ENCODE measurements at regions not wholly inside any gene's neighbourhood (a gene's known extent, or its start where the extent isn't known, plus 50 kb on each side); places are given as distances from the start of the nearest gene placed in this dataset.

GRCh38 chr1:217105437-217105836 lies 382.2 kb upstream of the ESRRG start:
- no peaks in the 10 kb centered on the region for H3K4me1 ChIP-seq (ENCODE audit: low read length)
- no peak overlapping the region for H2AFZ ChIP-seq (ENCODE audit: low read depth, low read length)
- H3K9me3 ChIP-seq (ENCODE audit: insufficient read depth, low read length), result no peaks in the 10 kb centered on the region
- no peak overlapping the region for H3K4me2 ChIP-seq (ENCODE audit: low read length)
- no peak overlapping the region for H3K27ac ChIP-seq (ENCODE audit: low read length)
- no peak overlapping the region for H3K4me3 ChIP-seq (ENCODE audit: low read length)
- no peak overlapping the region for H3K9ac ChIP-seq (ENCODE audit: low read length)
- no peaks in the 10 kb centered on the region for H3K36me3 ChIP-seq (replicated peaks; ENCODE audit: low read depth, low read length)
- no peaks in the 10 kb centered on the region for H3K79me2 ChIP-seq (ENCODE audit: low read length)
- TF ChIP-seq EZH2phosphoT487 (IDR thresholded peaks at IDR 0.05; ENCODE audit: low read depth) (no peak), CTCF (IDR thresholded peaks at IDR 0.05; ENCODE audit: low read depth, low read length) (no peak)
- no peaks in the 10 kb centered on the region for H4K20me1 ChIP-seq (ENCODE audit: insufficient read depth, low read length)
- H3K27me3 ChIP-seq (ENCODE audit: low read depth, low read length), result no peaks in the 10 kb centered on the region

GRCh38 chr1:217097819-217098218 lies 374.6 kb upstream of the ESRRG start:
- Histone ChIP-seq H3K4me1 (ENCODE audit: low read length) (no peaks in the 10 kb centered on the region), H3K36me3 (replicated peaks; ENCODE audit: low read depth, low read length) (no peaks in the 10 kb centered on the region)
- no peak for TF ChIP-seq EZH2phosphoT487 (IDR thresholded peaks at IDR 0.05; ENCODE audit: low read depth)
- no peak for TF ChIP-seq CTCF (IDR thresholded peaks at IDR 0.05; ENCODE audit: low read depth, low read length)

GRCh38 chr1:217096200-217096599 lies 373.0 kb upstream of the ESRRG start:
- Histone ChIP-seq H2AFZ (ENCODE audit: low read depth, low read length) (no peak overlapping the region), H4K20me1 (ENCODE audit: insufficient read depth, low read length) (no peaks in the 10 kb centered on the region), H3K36me3 (replicated peaks; ENCODE audit: low read depth, low read length) (no peaks in the 10 kb centered on the region), H3K27me3 (ENCODE audit: low read depth, low read length) (peaks cover 4% of the 10 kb centered on the region; the same call in 1 of the 2 replicates), H3K4me2 (ENCODE audit: low read length) (no peak overlapping the region), H3K4me3 (ENCODE audit: low read length) (no peak overlapping the region), H3K79me2 (ENCODE audit: low read length) (no peaks in the 10 kb centered on the region), H3K9me3 (ENCODE audit: insufficient read depth, low read length) (no peaks in the 10 kb centered on the region), H3K27ac (ENCODE audit: low read length) (no peak overlapping the region), H3K4me1 (ENCODE audit: low read length) (no peaks in the 10 kb centered on the region), H3K9ac (ENCODE audit: low read length) (no peak overlapping the region)
- TF ChIP-seq EZH2phosphoT487 (IDR thresholded peaks at IDR 0.05; ENCODE audit: low read depth) (no peak), CTCF (IDR thresholded peaks at IDR 0.05; ENCODE audit: low read depth, low read length) (no peak)

More at GRCh38 chr1:217097819-217098218, 374.6 kb upstream of the ESRRG start:
- Histone ChIP-seq H3K4me3 (ENCODE audit: low read length) (no peak overlapping the region), H3K9me3 (ENCODE audit: insufficient read depth, low read length) (no peaks in the 10 kb centered on the region), H3K79me2 (ENCODE audit: low read length) (no peaks in the 10 kb centered on the region), H4K20me1 (ENCODE audit: insufficient read depth, low read length) (no peaks in the 10 kb centered on the region), H3K27ac (ENCODE audit: low read length) (no peak overlapping the region), H3K9ac (ENCODE audit: low read length) (no peak overlapping the region), H3K4me2 (ENCODE audit: low read length) (no peak overlapping the region), H3K27me3 (ENCODE audit: low read depth, low read length) (peaks cover 4% of the 10 kb centered on the region; the same call in 1 of the 2 replicates), H2AFZ (ENCODE audit: low read depth, low read length) (no peak overlapping the region)

GRCh38 chr1:217095050-217095622 lies 371.9 kb upstream of the ESRRG start:
- Histone ChIP-seq H3K4me3 (ENCODE audit: low read length) (no peak overlapping the region), H3K27ac (ENCODE audit: low read length) (no peak overlapping the region), H3K36me3 (replicated peaks; ENCODE audit: low read depth, low read length) (no peaks in the 10 kb centered on the region), H2AFZ (ENCODE audit: low read depth, low read length) (no peak overlapping the region), H3K27me3 (ENCODE audit: low read depth, low read length) (peaks cover 4% of the 10 kb centered on the region; the same call in 1 of the 2 replicates), H3K79me2 (ENCODE audit: low read length) (no peaks in the 10 kb centered on the region), H4K20me1 (ENCODE audit: insufficient read depth, low read length) (no peaks in the 10 kb centered on the region), H3K4me1 (ENCODE audit: low read length) (no peaks in the 10 kb centered on the region), H3K4me2 (ENCODE audit: low read length) (no peak overlapping the region), H3K9me3 (ENCODE audit: insufficient read depth, low read length) (no peaks in the 10 kb centered on the region), H3K9ac (ENCODE audit: low read length) (no peak overlapping the region)
- TF ChIP-seq EZH2phosphoT487 (IDR thresholded peaks at IDR 0.05; ENCODE audit: low read depth) (no peak), CTCF (IDR thresholded peaks at IDR 0.05; ENCODE audit: low read depth, low read length) (no peak)

Data from OCI-LY3 (cell line).